Activated CD4-positive, CD25-positive, alpha-beta regulatory T cell treated with anti-CD3 and anti-CD28 coated beads, Interleukin-2, amount 50 U/mL, for 24 hours (primary cell): ENCODE measurements at regions not wholly inside any gene's neighbourhood (a gene's known extent, or its start where the extent isn't known, plus 50 kb on each side); places are given as distances from the start of the nearest gene placed in this dataset.

Experiments used
- ATAC-seq, 2 donors: fragments of 150-1000 bp; cut with Tn5 transposase; one replicate each; pipeline ENCODE4 v1.10.0; 2021; ENCODE audit warnings: mild to moderate bottlenecking in 1 of 2, moderate library complexity in 1 of 2

- no peak for ATAC-seq
Observed at GRCh38 chr9:31067418-31067817, 1317.0 kb upstream of the ACO1 start.

DNA sequence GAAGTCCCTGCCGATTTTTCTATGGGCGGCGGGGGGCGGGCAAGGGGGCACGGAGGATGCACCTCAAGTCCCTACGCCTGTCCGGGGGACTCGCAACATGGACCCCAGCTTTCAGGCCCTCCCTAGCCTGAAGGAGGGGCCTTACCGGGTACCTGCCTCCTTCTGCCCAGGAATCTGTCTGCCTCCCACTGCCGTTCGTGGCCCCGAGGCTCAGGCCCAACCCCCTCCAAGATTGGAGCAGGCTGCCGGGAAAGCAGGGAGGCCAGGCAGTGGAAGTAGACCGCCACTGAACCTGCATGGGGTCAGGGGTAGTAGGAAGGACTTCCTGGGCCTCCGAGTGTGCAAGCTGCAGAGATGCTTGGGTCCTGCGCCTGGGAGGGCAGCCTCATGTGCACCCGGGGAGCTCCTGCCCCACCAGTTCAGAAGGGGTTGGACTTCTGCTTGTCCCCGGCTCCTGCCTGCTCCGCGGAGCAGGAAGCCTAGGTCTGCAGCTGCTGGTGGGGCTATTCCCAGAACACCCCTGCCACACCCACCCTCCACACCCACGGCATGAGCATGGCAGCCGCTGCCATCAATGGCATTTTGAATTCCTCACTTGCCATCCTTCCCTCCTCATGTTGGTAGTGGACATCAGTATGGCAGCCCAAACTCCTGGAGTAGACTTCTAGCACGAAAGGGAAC is 1312.7 kb upstream of the ACO1 start:
- no peak for ATAC-seq

DNA sequence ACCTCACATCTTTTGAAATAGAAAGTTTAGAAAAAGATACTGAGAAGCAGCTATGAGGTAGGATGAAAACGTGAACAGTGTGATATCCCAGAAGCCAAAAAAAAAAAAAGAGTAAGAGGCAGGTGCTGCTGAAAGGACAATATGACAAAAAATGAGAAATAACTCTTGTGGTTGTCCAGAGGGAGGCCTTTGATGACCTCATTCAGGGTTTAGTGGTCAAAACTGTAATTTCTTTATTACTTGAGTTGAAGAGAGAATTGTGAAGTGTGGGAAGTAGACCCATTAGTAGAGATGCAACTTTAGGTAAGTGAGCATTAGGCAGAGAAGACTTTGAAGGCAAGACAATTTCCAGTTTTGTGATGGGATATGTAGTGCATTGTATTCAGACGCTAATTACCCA is 1306.3 kb upstream of the ACO1 start:
- no peak for ATAC-seq

- no peak for ATAC-seq
Observed at GRCh38 chr9:31084350-31084749, 1300.1 kb upstream of the ACO1 start.

GRCh38 chr9:31089549-31090221 is 1294.8 kb upstream of the ACO1 start:
- peak in 1 of 2 donors; percentile 38 for ATAC-seq

DNA sequence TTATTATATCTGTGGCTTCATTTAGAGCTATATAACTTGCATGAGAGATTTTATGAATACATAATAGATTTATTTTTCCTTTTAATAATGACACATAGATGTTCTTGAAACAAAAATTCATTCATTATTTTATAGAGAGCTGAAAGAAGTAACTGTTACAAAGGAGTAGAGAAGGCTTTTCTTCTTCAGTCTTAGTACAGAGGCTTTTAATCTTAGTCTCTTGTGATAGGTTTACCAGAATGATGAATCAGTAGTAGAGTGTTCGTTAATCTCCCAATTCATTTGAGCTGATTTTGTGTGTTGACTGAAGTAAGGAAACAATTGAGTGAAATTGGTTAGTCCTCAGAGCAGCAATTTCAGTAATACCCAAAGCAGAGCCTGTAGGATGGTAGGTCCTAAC is 1284.1 kb upstream of the ACO1 start:
- no peak for ATAC-seq

DNA sequence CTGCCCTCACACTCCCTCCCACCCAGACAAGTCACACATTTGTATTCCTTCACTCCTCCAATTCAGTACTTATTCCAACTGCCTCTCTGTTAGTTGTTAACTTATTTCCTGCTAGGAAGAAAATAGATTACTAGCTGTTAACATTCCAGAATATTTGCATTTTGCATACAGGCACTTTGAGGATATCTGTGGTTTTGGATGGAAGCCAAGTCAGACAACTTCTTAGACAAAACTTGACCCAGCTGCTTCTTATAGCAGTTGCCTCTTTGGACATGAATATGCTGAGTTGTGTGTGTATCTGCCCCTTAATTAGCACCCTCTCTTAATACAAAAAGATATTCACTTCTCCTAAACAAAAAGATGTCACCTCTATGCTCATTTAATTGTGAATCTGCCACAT is 1280.6 kb upstream of the ACO1 start:
- no peak for ATAC-seq

DNA sequence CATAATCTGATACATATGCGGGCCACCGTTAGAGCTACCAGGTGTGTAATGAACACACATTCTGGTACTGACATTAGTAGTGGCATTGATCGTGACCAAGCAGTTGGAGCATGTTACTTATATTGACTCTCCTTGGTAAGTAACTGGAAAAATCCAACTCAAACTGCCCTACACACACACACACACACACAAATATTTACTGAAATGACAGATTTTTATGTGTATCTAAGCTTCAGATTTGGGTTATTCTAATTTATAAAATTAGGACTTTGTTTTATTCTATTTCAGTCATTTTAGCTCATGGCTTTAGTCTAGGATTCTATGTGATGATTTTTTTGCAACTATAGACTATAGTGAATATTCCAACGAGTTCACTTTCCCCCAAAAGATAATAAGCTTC is 1280.2 kb upstream of the ACO1 start:
- no peak for ATAC-seq

DNA sequence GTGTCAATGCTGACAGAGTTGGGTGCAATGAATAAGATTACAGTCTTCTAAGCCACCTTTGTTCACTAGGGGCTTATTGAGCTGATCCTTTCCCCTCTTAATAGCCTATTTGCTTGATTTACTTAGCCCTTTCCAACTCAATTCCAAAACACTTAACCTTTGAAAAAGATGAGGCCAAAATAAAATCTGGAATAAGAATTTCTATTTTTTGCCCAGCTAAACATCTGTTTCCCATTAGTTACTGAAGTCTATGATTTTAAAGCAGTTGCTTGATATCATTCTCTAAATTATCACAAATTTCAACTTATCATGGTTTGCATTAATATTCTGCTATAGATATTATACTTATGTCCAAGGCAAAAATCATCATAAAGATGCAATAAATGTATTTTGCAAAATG is 1272.0 kb upstream of the ACO1 start:
- no peak for ATAC-seq

- ATAC-seq: no peak
Observed at GRCh38 chr9:31114346-31114745, 1270.1 kb upstream of the ACO1 start.

GRCh38 chr9:31119890-31120454 is 1264.5 kb upstream of the ACO1 start:
- ATAC-seq: peak; percentile 45 to 70

- no peak for ATAC-seq
Observed at GRCh38 chr9:31124389-31124788, 1260.1 kb upstream of the ACO1 start.

- no peak for ATAC-seq
Observed at GRCh38 chr9:31135567-31135966, 1248.9 kb upstream of the ACO1 start.

DNA sequence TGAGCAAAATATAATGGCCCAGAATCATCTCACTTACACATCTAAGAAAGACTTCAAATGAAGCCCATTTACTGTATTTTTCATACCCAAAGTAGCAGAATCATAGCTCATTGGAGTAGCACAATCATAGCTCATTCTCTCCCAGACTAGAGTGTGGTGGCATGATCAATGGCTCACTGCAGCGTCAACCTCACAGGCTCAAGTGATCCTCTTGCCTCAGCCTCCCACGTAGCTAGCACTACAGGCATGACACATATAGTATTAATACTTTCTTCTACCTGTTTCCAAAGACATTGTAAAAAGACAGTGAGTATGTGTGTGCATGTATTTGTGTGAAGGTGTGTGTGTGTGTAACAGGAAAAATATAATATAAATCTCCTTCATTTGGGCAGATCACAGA is 1247.9 kb upstream of the ACO1 start:
- ATAC-seq: no peak

DNA sequence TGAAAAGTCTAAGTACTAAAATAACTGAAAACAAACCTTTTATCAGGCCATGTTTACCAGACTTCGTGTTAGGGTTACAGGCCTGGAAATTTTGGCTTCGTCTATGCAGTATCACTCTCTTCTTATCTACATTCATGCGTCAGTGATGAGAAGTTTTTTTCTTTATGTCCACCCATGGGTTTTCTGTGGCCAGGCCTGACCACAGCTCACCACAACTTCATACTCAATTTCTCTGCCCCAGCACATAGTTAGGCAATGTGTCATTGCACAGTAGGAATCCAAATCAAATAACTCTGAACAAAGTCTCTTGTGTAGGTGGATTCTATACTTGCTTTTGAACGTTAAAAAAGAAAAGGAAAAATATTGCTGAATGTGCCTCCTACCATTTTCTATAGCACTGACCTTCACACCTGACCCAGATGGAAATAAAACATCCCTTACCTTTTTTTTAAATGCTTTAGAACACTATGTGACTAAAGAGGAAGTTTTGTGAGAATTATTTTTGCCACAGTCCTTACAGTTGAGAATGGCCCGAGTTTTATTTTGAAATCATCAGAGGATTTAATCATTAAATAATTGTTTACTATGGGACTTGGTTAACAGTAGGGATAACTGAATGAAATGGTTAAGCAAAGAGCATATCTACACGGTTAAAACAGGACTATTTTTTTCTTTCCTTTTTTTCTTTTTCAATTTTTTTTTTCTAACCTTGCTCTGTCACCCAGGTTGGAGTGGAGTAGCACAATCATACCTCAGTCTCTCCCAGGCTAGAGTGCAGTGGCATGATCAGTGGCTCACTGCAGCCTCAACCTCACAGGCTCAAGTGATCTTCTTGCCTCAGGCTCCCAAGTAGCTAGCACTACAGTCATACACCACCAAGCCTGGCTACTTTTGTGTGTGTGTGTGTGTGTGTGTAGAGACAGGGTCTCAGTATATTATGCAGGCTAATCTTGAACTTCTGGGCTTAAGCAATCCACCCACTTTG is 1247.0 kb upstream of the ACO1 start:
- no peak for ATAC-seq

- ATAC-seq: no peak
Observed at GRCh38 chr9:31140316-31140715, 1244.1 kb upstream of the ACO1 start.

GRCh38 chr9:31142456-31142855 is 1242.0 kb upstream of the ACO1 start:
- no peak for ATAC-seq

DNA sequence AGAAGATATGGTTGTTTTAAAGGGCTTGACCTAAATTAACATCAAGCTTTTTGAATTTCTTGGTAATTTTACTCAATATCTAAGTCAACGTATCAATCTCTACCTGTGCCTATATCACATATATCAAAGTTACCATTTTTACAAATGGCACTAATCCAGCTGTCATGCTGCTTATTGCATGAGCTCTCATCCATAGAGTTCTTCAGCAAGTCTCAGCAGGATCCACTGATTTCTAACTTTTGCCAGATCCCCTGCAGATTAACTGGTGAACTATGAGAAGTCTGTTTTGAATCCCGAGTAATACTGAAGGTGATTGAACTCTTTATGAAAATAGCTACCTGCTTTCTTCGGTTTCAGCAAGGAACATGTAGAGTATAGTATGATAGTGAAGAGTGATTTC is 1239.8 kb upstream of the ACO1 start:
- ATAC-seq: no peak

GRCh38 chr9:31146485-31147166 is 1237.8 kb upstream of the ACO1 start:
- ATAC-seq: no peak

- ATAC-seq: peak; percentile 73 to 85
Observed at GRCh38 chr9:31153250-31153840, 1231.1 kb upstream of the ACO1 start.

GRCh38 chr9:31166516-31166915 is 1217.9 kb upstream of the ACO1 start:
- no peak for ATAC-seq

DNA sequence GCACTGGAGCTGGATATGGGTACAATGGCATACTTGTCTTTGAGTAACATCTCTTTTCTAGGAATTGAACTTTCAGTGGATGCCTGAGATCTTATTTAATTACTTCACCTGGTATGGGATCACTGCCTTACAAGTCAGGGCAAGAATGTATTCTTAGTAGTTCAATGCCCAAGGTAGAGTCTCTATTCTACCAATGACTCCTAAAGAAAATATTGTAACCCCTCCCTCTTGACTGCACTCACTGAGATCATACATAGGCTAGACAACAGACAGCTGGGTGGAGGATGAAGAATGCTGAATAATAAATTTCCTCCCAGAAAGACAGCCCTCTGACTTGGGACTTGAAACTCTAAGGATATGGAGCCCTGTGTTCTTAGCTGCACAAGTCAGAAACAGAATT is 1216.3 kb upstream of the ACO1 start:
- ATAC-seq: no peak
